Glomerular visceral epithelial cell (primary cell): ENCODE measurements at regions not wholly inside any gene's neighbourhood (a gene's known extent, or its start where the extent isn't known, plus 50 kb on each side); places are given as distances from the start of the nearest gene placed in this dataset.
A peak's percentile ranks its signal among the peaks of the same experiment; 100 is the strongest.
"Not testable (repeated sequence)": the region's sequence is repeated elsewhere in the genome, so short reads cannot be mapped to it uniquely, and the experiment has no call there.

Experiments used
- DNase-seq: peaks from one replicate; pipeline ENCODE4 v3.0.0-alpha.2; 2016; ENCODE audit errors: extremely low spot score

- peak; percentile 30 for DNase-seq
Observed at GRCh38 chr1:196002906-196003305, 605.3 kb downstream of the KCNT2 start.

- DNase-seq, result not testable (repeated sequence)
Observed at GRCh38 chr1:196002296-196002695, 605.9 kb downstream of the KCNT2 start.

GRCh38 chr1:196001188-196001587 is 607.1 kb downstream of the KCNT2 start:
- no peak for DNase-seq

- DNase-seq, result no peak
Observed at GRCh38 chr1:195999022-195999421, 609.2 kb downstream of the KCNT2 start.

GRCh38 chr1:195981448-195982139 is 626.6 kb downstream of the KCNT2 start:
- peak; percentile 10 for DNase-seq

GRCh38 chr1:195979646-195980045 is 628.6 kb downstream of the KCNT2 start:
- no peak for DNase-seq

GRCh38 chr1:195973311-195973904 is 634.8 kb downstream of the KCNT2 start:
- DNase-seq, result no peak

- no peak for DNase-seq
Observed at GRCh38 chr1:195971589-195971988, 636.7 kb downstream of the KCNT2 start.

GRCh38 chr1:195970209-195970608 is 638.0 kb downstream of the KCNT2 start:
- no peak for DNase-seq

- no peak for DNase-seq
Observed at GRCh38 chr1:195965475-195965874, 642.8 kb downstream of the KCNT2 start.

GRCh38 chr1:195965036-195965435 is 643.2 kb downstream of the KCNT2 start:
- no peak for DNase-seq

- DNase-seq, result no peak
Observed at GRCh38 chr1:195964516-195964915, 643.7 kb downstream of the KCNT2 start.

- no peak for DNase-seq
Observed at GRCh38 chr1:195962051-195962450, 646.2 kb downstream of the KCNT2 start.

GRCh38 chr1:195960580-195960979 is 647.7 kb downstream of the KCNT2 start:
- no peak for DNase-seq

- no peak for DNase-seq
Observed at GRCh38 chr1:195958131-195958530, 650.1 kb downstream of the KCNT2 start.

- DNase-seq, result no peak
Observed at GRCh38 chr1:195956845-195957244, 651.4 kb downstream of the KCNT2 start.

GRCh38 chr1:195954848-195955247 is 653.4 kb downstream of the KCNT2 start:
- no peak for DNase-seq

- no peak for DNase-seq
Observed at GRCh38 chr1:195951313-195951712, 656.9 kb downstream of the KCNT2 start.

- no peak for DNase-seq
Observed at GRCh38 chr1:195948123-195948895, 659.9 kb downstream of the KCNT2 start.

GRCh38 chr1:195946500-195946899 is 661.7 kb downstream of the KCNT2 start:
- DNase-seq, result no peak

- no peak for DNase-seq
Observed at GRCh38 chr1:195941795-195942194, 666.4 kb downstream of the KCNT2 start.

- DNase-seq, result no peak
Observed at GRCh38 chr1:195941314-195941713, 666.9 kb downstream of the KCNT2 start.

- DNase-seq, result no peak
Observed at GRCh38 chr1:195939844-195940243, 668.4 kb downstream of the KCNT2 start.
